HG03354 (cell line): ENCODE measurements at regions not wholly inside any gene's neighbourhood (a gene's known extent, or its start where the extent isn't known, plus 50 kb on each side); places are given as distances from the start of the nearest gene placed in this dataset.

Source experiments
- ATAC-seq: cut with Tn5 transposase; IDR thresholded peaks from one replicate; pipeline ENCODE4 v1.9.1; 2021; ENCODE audit warnings: mild to moderate bottlenecking; ENCODE audit not compliant: unreplicated experiment, poor library complexity, severe bottlenecking

DNA sequence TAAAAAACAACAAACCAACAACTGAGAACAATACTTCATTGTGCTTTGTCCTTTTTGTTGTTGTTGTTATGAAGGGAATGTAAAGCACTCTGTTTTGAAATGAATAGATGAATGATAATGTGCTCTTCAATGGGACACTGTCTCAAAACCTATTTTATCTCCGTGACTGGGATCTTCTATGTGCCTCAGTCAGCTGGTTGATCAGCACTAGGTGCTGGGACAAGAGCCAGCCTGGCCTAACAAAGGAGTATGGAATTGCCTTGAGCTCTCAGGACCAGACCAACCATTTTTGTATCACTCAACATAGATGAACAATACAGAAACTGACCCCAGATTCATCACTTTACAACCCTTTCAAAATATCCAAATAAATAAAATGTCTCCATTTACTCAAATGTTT lies 440.2 kb downstream of the KCNJ2 start:
- ATAC-seq, result no peak

DNA sequence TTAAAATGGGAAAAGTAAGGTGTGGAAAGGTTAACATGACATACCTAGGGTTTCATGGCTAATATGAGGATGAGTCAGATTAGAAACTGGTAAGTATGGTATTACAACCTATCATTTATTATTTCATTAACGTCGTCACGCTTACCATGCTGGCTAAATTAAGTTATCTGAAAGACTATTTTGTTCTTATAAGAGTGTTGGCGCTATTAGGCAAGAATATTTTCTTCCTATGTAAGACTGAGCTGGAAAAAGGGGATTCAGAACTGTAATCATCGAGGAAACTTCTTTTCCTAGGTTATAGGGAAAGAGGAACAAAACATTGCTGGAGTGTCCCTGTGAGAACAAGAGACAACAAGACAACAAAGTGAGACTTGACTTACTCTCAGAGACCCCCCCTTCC lies 440.8 kb downstream of the KCNJ2 start:
- ATAC-seq, result no peak

DNA sequence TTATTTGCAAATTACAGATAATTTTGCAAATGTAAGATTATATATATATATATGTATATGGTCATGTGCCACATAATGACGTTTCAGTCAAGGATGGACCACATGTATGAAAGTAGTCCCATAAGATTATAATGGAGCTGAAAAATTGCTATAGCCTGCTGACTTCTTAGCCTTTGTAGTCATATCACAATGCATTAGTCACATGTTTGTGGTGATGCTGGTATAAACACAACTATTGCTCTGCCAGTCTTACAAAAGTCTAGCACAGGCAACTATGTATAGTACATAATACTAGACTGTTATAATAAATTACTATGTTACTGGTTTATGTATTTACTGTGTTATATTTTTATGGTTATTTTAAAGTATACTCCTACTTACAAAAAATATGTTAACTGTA lies 444.3 kb downstream of the KCNJ2 start:
- ATAC-seq, result no peak

DNA sequence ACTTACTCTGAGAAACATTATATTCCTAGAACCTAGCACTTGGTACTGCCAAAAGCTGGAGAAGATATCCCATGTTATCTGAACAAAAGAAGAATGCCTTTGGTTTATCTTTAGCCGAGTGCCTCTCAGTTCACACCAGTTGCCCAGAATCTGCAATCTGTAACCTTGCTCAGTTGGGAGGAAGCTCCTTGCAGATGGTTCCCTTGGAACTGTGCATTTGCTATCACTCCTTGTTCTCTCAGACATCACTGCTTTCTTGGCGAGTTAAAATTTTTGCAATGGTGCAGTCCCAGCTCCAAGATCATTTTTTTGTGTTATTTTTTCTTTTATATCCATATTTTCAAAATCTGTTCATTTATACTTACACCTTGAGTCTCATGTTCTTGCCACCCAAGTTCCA lies 446.5 kb downstream of the KCNJ2 start:
- no peak for ATAC-seq

DNA sequence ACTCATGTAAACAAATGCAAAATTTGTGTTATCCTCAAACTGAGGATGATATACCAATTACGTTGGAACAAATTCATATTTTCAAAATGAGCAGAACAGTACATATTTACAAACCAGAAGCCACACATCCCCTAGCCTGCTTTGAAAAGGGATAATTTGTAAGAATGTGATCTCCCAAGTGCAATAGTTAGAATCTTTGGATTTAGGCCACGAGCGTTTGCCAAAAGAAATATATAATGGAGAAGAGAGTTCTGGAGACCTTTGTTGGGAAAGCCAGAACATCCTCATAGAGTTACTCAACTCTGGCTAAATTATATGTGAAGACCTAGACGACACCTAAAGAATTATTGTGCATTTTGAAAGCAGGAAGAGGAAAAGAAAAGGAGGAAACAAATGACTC lies 449.3 kb downstream of the KCNJ2 start:
- ATAC-seq, result no peak

DNA sequence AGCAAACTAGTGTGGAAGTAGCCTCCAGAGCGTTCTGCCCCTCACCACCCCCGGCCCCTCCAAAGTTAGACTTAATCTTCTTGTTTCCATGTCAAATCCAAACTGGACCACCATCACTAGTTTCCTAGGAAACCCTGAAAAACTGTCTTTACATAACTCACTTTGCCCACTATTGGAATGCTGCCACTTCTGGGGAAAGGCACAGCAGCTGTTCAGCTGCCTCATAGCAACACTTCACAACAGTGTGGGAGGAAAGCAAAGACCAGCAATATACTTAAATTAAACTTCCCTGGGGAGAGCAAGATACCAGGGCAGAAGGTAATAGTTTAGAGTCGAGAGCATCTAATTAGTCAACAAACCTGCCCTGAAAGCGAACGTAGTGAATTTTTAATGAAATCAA lies 452.2 kb downstream of the KCNJ2 start:
- ATAC-seq, result no peak

DNA sequence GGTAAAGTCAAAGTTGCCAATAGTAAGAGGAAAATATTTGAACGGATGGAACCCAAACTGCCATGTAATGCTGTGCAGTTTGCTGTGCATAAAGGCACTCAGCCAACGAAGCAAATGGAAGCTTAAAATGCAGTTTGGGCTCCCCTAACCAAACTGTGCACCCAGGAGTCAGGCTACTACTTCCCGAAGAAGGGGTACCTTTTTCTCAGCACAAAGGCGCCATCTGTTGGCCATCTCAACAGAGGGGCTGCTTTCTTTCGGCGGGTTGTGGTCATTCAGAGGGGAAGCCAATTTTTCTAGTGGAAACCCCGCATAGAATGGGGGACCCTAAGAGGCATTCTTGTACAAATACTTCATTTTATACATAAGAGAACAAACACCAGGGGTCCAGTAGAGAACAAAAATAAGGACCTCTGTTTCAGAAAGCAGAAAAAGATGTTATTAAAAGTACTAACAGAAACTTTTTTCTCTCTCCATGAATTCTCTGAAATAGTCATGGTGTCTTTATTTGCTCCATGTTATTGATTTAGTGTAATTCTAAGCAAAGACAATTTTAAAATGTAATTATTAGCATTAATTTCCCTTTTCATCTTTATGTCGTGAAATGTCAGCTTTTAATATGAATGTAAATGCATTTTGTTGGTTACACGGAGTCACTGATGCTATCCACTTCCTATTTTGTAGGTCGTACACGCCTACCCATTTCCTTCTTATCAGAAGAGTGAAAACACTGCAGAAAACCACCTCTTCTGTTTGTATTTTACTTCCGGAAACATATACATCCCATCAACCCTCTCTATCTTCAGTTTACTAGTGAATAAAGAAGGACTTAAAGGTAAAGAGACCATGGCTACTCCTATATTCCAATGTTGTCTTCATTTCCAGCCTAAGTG lies 453.3 kb downstream of the KCNJ2 start:
- ATAC-seq, result no peak

DNA sequence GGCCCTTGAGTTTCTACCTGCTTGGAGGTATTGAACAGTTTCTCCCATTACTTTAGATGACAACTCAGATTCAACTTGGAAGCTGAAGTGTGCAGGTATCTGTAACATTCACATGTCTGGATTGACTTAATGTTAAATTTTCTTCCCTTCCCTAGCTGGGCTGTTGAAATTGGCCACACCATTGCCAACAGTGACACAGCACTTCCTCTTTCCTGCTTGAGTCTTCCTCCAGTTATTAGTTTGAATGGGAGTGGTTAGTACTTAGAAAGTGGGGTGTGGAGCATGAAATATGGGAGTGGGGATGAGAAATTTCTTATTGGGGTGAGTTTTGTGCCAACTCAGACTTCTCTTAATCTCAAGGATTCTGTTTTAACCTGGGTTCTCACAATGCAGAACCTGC lies 454.9 kb downstream of the KCNJ2 start:
- no peak for ATAC-seq

DNA sequence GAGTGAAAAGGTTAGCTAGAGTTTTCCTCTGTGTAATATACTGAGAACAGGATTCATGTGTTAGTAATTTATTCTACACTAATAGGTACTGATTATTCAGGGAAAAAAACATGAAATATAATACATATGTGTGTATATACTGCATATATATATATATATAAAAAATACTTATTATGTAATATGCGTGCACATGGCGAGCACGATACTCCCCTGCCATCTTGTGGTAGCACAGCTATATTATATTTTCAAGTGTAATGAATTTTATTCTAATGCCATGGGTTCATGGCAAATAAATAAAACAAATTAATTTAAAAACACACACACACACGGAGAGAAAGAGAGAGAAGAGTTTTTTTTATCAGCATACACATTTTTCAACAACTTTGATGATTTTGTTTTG lies 460.6 kb downstream of the KCNJ2 start:
- no peak for ATAC-seq

DNA sequence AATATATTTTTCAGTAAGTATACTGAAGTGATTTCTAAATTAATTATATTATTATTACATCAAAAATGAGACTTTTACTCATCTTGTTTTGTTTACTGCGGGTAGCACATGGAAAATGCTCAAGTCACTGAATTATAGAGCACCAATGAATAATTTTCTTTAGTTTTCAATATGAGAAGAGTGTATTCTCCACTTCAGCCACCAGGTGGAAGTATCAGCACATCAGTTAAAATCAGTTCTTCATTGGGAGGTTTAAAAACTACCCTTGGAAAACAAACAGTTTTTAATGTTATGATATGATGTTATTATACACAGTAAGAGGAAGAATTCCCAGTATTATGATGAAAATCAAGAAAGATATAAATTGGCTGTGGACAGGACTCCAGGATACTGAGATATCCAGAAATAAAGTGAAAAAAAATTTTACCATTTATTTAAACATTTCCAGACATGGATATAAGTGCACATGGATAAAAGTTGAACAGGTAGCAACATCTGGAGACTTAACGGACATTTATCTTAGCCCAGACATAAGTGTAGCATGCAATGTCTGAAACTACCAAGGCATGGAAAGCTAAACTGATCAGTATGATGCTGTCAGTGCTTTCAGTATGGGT lies 467.3 kb downstream of the KCNJ2 start:
- peak; percentile 79 for ATAC-seq

DNA sequence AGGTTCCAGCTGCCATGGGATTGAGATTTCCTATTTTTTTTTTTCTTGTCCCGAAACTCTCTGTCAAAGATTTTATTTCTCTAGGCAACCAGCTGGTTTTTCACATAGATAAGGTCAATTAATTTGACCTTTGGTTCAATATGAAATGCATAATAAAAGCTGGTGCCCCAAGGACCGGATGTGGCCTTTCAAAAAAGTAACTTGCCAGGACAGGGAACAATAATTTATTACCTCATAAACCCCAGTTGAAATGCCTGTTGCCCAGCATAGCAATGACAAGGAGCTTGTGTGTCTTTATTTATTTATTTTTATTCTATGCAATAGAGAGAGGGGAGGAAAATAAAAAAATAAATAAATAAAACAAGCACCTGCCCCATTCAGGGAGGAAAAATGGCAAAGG lies 472.7 kb downstream of the KCNJ2 start:
- ATAC-seq, result no peak

DNA sequence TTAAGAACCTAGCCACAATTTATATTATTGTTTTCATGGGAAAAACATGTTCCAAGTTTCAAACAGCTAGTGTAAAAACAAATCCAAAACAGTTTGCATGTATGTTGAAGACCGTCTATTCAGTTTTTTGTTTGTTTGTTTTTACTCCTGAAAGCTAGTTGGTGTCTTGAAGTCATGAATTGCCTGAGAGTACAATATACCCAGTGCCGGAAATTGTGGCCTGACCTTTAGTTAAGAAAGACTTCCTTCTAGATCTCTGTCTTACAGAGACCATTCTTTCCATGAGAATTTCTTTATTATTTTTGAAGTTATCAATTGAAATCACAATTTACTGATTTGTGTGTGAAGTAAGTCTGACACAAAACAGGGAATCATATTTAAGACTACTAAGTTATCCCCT lies 474.8 kb downstream of the KCNJ2 start:
- no peak for ATAC-seq

DNA sequence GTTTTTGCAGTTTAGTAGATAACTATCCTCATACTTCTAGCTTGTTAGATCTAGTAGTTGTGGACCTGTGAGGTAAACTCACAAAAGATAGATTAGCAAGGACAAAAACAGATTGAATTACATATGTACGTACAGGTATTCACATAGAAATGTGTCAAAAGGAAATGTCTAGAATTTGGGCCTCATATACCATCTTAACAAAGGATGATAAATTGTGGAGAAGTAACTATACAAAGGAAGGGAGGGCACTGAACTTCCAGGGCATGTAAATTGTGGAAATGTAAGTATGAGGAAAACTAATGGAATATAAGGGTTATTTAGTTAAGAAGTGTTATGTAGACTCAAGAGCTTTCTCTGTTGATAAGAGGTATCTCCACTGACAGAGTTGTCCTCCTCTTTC lies 477.3 kb downstream of the KCNJ2 start:
- no peak for ATAC-seq

DNA sequence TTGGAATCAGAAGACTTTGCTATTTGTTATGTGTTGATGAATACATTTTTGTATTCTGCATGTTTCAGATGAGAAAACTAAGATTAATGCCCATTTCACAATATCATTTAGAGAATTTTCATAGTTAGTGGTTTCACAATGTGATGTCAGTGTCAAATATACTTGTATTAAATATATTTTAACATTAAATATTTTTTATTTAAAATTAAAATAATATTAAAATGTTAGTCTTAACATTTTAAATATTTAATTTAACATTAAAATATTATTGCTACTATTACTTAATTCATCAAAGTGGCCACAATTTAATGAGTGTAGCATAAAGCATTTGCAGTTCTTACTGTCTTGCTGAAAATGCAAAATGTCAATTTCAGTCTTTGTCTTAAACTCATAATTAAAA lies 478.8 kb downstream of the KCNJ2 start:
- ATAC-seq, result no peak

DNA sequence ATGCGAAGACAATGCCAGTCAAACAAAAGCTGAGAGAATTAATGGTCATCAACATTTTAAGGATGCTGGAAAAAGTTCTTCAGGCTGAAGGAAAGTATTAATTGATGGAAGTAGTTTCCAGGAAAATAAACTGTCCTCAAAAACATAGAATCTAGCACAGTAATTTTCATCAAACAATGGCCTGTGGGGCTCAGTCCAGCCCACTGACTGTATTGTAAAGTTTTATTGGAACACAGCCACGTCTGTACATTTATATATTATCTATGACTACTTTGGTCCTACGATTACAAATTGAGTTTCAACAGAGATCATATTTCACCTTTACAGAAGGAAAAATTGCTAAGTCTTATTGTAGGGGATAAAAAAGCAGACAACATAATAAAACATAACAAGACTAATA lies 484.5 kb downstream of the KCNJ2 start:
- ATAC-seq, result no peak

DNA sequence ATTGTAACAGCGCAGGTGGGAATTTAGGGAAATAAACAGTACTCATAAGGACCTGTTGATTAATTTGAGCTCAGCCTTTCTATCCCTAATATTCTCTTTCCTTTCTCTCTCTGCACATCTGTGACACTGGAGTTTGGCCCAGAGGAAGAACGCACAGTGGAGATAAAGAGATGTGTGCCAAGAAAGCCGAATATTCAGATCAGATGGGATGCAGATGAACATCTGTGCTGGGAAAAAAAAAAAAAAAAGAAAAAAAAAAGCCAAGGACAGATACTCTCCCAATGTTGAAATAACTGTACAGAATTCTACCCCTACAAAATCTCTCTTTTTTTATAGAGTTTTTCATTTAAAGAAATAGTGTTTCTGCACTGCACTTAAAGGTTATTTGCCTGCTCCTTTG lies 485.4 kb downstream of the KCNJ2 start:
- no peak for ATAC-seq

DNA sequence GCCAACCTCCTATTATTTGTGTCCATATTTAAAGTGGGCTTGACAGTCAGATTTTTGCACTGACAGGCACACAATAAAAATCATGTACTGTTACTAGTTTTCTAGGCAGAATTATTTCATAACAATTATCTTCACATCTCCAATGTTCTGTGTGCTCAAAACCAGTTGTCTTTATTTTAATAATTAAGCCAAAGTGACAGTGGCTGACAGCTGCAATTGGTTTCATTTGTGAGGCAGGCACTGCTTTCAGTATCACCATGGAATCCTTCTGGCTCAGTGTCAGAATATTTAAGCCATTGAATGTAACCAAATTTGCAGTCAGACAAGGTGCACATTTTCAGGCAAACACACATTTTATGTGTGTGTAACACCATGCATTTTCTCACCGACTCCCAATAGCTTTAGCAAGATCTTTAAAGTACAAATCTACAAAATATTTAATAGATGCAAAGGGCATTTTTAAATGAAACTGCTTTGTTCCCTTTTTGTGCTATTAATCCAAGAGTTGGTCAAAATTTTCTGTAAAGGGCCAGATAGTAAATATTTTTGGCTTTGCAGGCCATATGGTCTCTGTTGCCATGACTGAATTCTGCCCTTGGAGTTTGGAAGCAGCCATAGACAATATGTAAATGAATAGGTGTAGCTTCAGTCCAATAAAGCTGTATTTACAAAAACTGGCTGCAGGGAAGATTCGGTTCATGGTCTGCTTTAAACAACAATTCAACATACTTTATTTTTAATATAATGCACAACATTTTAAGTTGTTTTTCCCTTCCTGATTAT lies 486.0 kb downstream of the KCNJ2 start:
- peak; percentile 86 for ATAC-seq

DNA sequence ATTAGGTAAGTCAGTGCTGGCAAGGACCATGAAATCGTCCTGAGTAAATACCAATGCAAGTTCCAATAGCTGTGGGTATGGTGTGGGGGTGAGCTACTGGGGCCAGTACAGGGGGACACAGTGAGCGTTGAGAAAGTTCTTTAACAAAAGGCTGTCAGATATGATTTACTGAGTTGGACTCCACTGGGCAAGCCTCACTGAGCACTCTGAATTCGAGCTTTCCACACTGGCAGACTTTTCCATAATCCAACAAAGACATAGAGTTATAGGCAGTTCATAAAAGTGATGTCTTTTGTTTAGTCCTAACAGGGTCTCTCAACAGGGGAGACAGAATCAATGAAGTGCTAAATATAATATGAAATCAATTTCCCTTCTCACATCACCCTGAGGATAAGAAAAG lies 489.0 kb downstream of the KCNJ2 start:
- no peak for ATAC-seq

DNA sequence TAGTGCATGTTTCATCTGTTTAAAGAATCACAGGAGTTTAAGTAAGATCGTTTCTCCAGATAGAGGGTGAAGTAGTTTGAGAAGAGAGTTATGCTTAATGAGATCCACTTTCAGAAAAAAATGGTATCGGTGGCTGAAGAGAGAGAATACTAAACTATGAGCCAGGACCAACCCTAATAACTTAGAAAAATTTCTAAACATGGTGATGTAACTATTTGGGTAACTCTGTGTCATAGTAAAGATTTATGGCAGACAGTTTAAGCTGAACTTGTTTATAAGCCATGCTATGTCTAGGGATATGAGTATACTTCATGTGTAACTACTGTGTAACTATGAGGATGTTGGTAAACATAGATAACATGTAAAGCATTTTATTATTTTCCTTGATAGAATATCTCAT lies 489.5 kb downstream of the KCNJ2 start:
- ATAC-seq, result no peak

DNA sequence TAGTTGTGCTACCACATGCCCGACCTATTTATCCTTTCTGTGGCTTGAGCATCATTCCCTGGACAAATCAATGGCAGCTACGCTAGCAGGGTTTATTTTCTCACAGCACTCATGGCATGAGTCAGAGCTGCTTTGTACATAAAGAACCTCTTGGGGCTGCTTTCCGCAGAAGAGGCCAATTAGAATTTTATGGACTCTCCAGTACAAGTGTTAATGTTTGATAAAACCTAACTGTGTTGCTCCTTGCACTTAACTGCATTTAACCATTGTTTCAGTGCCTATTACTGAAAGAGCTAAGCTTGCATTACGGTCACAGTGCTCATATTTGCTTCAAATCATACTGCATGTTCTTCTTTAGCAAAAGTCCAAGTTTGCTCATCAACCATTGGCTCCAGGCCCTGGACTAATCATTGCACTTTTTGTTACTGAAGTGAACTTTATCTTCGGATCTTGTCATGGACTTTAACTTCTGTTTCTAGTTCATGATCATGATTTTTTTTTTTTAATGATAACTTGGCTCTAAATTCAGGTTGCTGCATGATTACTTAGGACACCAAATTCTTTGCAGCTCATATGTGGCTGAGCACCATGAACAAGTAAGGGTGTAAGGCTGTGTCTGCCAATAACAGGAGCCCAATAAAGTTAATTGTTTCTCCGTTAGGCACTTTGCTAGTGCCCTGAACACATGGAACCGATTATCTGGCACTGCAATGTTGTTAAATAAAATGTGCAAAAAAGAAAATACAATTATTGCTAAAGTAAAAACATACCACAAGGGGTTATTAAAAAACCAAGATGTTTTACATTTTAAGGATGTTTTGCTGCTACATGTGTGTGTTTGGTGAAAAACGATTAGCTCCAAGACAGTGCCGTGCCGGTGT lies 492.2 kb downstream of the KCNJ2 start:
- no peak for ATAC-seq
